Lower leg skin (tissue), 3 donors: ENCODE measurements at regions not wholly inside any gene's neighbourhood (a gene's known extent, or its start where the extent isn't known, plus 50 kb on each side); places are given as distances from the start of the nearest gene placed in this dataset.

Source experiments
- CTCF ChIP-seq, 3 donors: fragments of 450-650 bp; IDR thresholded peaks; one replicate each; pipeline ENCODE4 v1.5.1; 2016; ENCODE audit warnings: antibody characterized with exemption in 3 of 3, mild to moderate bottlenecking in 3 of 3, moderate library complexity in 2 of 3
- POLR2A ChIP-seq, 2 donors: fragments of 450-650 bp; IDR thresholded peaks; one replicate each; pipeline ENCODE4 v1.6.1; 2016 to 2017; ENCODE audit warnings: antibody characterized with exemption in 2 of 2, mild to moderate bottlenecking in 1 of 2, moderate library complexity in 1 of 2

GRCh38 chr3:25043177-25043576 is 384.9 kb upstream of the RARB start:
- TF ChIP-seq CTCF (IDR thresholded peaks at IDR 0.05) (no peak), POLR2A (IDR thresholded peaks at IDR 0.05) (no peak)
